ENCODE measurements at regions not wholly inside any gene's neighbourhood (a gene's known extent, or its start where the extent isn't known, plus 50 kb on each side); places are given as distances from the start of the nearest gene placed in this dataset.

DNA sequence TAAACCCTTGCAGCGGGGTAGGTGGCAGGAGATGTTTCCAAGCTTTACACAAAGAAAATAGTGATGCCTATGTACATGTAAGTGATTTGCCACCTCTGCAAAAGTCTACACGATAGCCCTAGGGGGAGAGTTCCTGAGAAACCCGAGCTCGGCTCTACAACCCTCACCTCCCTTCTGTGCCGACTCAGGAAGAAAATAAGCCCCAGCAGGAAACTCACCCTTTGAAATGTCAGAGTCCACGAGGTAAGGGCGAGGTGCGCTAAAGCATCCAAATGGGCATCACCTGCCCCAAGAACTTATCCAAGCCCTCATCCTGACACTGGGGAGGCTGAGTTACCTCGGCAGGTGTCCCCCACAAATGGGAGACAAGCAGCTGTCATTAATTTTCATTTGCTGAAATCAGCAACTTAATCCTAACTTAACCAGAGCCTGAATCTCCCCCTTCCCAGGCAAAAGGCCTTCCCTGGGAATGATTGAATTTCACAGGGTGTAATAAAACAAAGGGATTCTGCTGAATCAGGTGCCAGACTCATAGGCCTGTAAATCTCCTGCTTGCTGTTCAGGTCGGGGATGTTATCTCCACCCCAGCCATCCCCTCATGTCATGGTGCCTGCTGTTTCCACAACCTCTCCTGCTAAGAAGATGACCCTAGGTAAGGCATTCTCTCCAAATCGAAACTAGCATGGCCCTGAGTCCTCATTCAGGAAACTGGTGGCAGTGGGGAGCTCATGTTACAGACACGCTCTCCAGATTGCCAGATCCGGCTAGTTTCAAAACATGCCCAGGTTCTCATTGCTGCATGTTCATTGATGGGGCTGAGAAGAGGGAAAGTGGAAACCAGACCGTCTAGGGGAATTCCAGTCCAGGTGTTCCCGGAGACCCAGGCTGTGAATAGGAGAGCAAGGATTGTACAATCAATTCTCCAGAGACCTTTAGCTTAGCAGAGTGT is 105.3 kb upstream of the KIRREL3 start:
- no peak for DNase-seq

DNA sequence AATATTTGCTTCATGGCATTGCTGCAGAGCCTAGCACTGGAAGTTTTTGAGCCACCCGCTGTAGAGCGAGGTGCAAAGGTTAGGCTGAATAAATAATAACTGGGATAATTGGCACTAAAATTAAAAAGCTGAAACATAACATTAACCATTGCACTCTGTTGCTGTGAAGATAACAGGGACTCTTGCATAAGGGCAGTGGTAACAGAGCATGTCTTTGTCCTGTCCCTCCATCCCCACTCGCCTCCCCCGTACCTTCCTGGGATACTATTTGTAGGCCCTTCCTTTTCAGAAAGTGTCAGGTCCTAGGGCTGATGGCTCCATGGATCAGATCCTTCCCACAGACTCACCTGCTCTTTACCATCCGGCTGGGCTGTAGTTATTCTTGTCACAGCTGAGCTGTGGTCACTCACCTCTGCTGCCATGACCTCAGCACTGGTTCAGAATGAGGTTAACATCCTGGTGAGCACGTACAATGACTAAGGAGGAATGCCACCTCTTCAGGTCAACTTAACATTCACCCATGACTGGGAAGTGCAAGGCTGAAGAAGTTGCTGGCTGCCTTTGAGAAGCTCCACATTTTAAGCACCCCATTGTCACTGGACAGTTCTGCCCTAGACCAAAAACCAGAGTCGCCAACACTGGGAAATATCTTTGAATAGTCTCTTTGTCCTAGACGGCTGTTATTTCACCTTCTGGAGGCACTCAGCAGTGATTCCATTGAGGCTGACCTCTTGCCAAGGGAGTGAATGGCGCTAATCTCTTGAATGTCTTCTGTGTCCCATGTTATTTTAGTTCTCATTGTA is 103.2 kb upstream of the KIRREL3 start:
- no peak for DNase-seq

DNA sequence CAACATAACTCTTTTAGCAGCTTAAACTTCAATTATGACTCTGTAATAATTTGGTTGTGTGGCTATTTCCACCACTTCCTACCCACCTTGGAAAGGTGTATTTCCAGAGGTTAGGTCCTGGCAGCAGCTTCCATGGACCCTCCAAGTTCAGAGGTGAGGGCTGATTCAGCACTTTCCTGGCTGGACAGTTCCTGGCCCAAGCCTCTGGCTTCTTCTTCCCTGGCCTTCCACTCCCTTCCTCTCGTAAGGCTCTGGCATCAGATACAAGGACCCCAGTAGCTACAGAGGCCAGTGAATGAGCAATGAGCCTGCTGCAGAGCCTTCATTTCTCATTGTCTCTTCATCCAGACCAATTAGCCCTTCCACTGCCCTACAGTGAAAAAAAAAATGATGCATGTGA is 98.1 kb upstream of the KIRREL3 start:
- no peak for DNase-seq

- no peak for DNase-seq
Measured at GRCh38 chr11:127080735-127081134, 80.2 kb upstream of the KIRREL3 start.

DNA sequence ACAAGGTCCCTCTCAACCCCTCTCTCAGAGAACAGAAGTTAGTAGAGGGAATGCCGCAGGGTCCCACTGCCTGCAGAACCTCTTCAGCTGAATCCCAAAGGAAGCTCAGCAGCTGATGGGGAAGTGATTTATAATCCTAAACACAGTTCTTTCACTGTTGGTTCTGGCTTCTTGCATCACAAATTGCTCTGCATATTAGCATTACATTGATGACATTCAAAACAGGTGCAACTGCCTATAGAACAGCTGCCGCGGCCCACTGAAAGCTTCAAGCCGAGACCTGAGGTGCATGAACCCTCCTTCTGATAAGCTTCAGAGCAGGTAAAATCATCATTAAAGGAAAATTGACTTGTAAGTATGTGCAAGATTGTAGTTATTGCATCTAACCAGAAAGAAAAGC is 75.2 kb upstream of the KIRREL3 start:
- no peak for DNase-seq

- DNase-seq = peak; percentile 53
Measured at GRCh38 chr11:127074151-127074761, 73.7 kb upstream of the KIRREL3 start.

GRCh38 chr11:127073621-127074020 is 73.1 kb upstream of the KIRREL3 start:
- peak; percentile 6 for DNase-seq

GRCh38 chr11:127071606-127072005 is 71.0 kb upstream of the KIRREL3 start:
- no peak for DNase-seq

GRCh38 chr11:127070808-127071207 is 70.2 kb upstream of the KIRREL3 start:
- DNase-seq = no peak

DNA sequence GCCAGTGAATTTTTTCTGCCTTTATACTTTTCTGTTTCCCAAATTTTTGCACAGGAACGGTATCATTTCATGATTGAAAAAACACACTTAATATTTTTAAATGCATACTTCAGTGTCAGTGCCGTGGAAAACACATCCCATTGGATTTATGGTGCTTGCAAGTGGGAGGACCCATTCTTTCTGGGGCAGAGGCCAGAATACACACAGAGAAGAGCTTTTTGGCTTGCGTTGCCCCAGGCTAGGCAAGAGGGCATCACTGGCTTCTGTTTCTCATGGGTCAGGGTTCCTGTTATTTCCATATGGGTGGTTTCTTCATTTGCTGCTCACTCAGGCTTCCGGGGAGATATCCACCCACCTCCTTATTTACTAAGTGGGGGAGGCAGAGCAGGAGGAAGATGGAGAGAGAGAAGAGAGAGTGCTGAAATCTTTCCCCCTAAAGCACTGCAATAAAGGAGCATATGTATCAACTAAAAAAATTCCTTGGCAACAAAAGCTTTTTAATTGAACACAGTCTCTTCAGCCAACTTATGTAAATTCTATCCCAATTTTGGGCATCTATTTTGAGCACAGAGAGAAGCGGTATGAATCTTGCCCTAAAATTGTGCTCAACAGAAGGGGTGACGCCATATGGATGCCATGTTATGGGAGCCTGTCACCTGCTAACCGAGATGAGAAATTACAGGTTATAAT is 66.0 kb upstream of the KIRREL3 start:
- DNase-seq = peak; percentile 84

- DNase-seq = peak; percentile 48
Measured at GRCh38 chr11:127063241-127063640, 62.7 kb upstream of the KIRREL3 start.

DNA sequence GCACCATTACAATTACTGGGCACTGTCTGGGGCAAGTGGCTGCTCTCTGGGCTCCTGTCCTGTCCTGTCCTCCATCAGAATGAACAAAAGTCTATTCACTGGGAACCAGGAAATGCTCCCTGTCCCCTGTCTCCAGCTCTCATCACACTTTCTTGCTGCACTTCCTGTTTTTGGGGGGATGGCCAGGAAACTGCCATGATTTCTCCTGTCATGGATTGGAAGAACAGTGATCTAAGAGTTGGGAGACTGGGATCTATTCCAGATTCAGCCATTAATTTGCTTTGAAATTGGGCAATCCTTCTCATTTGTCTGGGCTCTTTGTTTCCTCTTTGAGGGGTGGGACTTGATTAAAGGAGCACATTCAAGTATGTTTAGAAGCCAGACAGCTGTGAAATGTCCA is 61.4 kb upstream of the KIRREL3 start:
- no peak for DNase-seq

GRCh38 chr11:127059750-127060149 is 59.2 kb upstream of the KIRREL3 start:
- DNase-seq = no peak

DNA sequence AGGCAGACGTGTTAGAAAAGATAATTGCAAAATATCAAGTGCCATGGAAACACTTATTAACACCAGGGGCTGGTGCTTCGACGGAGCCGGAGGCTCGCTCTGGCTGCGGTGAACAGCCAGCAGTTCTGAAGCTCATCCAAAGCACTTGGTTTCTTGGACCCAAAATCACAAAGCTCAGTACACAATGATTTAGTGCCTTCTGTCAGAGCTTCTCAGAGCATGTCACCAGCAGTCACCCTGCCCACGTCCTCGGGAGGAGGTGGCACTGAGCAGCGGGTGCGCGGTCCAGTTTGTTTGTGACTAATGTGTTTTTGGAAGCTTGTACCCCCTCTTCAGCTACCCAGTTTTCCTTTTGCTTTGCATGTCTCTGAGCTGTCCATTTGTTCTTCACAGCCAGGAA is 58.7 kb upstream of the KIRREL3 start:
- DNase-seq = no peak

DNA sequence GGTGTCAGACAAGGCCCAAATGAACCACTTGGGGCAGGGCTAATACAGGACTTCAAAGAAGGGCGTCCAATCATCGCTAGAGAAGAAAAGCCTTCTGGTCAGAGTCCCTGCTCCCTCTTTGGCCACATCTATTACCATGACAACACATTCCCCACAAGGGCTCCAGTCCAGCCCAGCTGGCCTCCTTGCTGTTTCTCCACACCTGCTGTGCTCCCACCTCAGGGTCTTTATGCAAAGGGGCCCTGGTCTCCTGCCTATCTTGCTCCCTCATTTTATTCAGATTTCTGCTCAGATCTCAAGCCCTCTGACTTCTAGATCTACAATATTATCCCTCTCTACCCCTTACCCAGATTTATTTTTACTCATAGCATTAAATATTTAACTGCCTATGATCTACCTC is 58.0 kb upstream of the KIRREL3 start:
- no peak for DNase-seq

- no peak for DNase-seq
Measured at GRCh38 chr11:127057126-127057525, 56.6 kb upstream of the KIRREL3 start.

DNA sequence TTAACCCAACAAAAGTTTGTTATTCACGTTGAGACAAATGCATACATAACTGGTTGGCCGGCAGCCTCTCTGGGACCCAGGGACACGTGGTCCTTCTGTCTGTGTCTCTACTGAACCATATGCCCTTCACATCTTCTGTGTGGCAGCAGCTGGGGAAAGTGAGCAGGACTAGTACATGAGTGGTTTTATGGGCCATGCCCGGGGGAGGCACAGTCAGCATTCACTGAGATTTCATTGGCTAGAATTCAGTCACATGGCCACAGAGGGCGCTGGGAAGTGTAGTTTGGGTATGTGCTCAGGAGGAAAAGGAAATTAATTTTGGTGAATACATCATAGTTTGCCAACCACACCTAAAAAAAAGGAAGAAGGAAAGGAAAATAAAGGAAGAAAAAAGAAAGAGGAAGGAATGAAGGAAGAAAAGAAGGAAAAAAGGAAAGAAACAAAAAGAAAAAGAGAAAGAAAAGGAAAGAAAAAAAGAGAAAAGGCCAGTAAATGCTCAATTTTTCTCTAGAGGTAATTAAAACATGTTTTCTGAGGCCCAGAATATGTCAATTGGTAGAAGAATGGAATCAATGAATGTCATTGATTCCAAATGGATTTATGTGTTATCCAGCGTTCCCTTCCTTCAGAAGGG is 55.9 kb upstream of the KIRREL3 start:
- no peak for DNase-seq

DNA sequence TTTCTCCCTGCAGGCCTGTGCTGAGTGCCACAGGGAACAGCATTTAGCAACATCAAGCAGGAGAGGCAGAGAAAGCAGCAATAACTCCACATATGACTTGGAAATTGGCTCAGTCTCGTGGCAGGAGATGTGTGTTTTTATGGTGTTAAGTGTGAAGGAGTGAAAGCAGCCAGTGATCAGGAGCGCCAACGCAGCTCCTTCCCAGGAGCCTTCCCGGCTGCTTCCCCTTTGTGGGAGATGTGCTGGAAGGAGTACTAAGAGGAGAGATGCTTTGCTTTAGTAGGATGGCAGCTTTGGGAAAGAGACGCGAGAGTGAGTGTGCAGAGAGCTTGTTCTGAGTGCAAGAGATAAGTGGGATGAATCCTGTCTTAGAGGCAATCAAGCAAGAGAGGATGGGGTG is 54.7 kb upstream of the KIRREL3 start:
- no peak for DNase-seq

DNA sequence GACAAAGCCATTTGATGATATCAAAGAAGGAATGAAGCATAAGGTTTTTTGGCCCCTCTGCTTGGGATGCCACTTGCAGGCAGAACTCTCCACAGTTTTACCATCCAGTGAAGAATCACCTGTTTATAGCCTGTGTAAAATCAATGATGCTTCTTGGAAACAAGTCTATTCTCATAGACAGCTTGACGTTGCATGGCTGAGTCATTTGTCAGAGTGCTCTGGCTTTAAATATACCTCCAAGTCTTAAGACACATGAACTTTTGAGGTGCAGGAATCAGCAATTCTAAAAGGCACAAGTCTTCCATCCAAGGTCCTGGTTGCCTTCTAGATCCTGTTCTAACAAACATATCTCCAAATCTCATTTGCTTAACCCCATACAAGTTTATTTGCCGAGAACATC is 53.6 kb upstream of the KIRREL3 start:
- DNase-seq = no peak

DNA sequence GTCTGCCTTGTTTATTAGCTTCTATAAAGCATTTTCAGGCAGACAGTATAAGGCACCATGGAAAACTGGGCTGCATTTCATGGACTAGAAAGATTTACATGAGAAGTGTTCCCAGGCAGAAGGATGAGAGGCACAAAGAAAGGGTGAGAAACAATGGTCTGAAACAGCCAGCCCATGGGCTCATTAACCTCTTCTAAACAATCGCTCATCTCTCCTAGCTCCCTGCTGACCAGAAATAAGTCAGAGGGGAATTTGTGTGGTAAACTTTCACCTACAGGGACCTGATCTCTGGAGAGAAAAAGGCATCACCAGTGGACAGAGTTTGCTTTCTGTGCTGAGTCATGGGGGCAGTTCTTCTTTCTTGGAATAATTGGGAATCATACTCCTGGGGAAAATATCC is 51.8 kb upstream of the KIRREL3 start:
- no peak for DNase-seq

Measured in NCI-H226 (cell line).